ENCODE measurements at regions not wholly inside any gene's neighbourhood (a gene's known extent, or its start where the extent isn't known, plus 50 kb on each side); places are given as distances from the start of the nearest gene placed in this dataset.
A peak's percentile ranks its signal among the peaks of the same experiment; 100 is the strongest.

DNA sequence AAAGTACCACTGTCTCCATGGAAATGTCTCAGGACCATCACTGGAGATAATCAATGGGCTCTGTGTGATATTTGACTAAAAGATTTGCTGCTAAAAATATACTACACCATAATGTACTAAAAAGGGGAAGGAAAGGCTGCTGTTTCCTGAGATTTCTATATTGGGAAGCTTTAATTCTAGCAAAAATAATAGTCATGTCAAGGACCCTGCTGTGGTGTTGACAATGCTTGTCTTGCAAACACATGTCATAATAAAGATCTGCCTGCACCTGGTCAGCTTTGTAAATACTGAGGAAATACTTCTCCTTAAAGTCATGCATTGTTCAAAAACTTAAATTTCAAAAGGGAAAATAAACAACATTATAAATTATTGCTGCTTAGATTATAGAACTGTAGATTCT, 417.9 kb downstream of the GPM6A start:
- TF ChIP-seq, protein P1, sequence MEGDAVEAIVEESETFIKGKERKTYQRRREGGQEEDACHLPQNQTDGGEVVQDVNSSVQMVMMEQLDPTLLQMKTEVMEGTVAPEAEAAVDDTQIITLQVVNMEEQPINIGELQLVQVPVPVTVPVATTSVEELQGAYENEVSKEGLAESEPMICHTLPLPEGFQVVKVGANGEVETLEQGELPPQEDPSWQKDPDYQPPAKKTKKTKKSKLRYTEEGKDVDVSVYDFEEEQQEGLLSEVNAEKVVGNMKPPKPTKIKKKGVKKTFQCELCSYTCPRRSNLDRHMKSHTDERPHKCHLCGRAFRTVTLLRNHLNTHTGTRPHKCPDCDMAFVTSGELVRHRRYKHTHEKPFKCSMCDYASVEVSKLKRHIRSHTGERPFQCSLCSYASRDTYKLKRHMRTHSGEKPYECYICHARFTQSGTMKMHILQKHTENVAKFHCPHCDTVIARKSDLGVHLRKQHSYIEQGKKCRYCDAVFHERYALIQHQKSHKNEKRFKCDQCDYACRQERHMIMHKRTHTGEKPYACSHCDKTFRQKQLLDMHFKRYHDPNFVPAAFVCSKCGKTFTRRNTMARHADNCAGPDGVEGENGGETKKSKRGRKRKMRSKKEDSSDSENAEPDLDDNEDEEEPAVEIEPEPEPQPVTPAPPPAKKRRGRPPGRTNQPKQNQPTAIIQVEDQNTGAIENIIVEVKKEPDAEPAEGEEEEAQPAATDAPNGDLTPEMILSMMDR (IDR thresholded peaks at IDR 0.05; ENCODE audit: low read depth, low read length), result no peak
- H3K36me3 ChIP-seq, result no peaks in the 10 kb centered on the region
- no peak overlapping the region for H3K4me3 ChIP-seq
- no peaks in the 10 kb centered on the region for H3K27me3 ChIP-seq
- no peak overlapping the region for H3K27ac ChIP-seq
- no peaks in the 10 kb centered on the region for H3K9me3 ChIP-seq (ENCODE audit: low read depth)
- DNase-seq (ENCODE audit: low read depth in 1 of 2, low spot score in 1 of 2), result no peak
- no peaks in the 10 kb centered on the region for H3K4me1 ChIP-seq (ENCODE audit: low read depth)

DNA sequence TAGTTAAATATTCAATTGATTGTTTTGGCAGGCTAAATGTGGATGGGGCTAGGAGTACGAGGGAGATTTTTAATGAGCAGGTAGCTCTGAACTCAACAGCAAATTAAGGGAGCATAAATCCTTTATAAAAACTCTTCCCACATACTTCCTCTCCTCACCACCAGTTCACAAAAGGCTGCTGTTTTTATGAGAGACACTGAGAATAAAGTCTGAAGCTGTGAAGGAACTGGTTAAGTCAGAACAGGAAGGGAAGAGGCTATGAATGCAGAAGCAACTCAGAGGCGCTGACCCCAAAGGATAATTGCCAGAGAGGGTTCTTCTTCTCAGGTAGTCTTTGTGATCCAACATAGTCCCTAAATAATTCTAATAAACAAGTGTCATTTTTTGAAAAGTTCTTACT, 406.1 kb downstream of the GPM6A start:
- Histone ChIP-seq H3K27ac (no peak overlapping the region), H3K9me3 (ENCODE audit: low read depth) (no peaks in the 10 kb centered on the region), H3K4me3 (no peak overlapping the region), H3K27me3 (no peaks in the 10 kb centered on the region), H3K4me1 (ENCODE audit: low read depth) (no peaks in the 10 kb centered on the region), H3K36me3 (no peaks in the 10 kb centered on the region)
- DNase-seq (ENCODE audit: low read depth in 1 of 2, low spot score in 1 of 2), result no peak
- TF ChIP-seq, protein P1 (IDR thresholded peaks at IDR 0.05; ENCODE audit: low read depth, low read length), result no peak

DNA sequence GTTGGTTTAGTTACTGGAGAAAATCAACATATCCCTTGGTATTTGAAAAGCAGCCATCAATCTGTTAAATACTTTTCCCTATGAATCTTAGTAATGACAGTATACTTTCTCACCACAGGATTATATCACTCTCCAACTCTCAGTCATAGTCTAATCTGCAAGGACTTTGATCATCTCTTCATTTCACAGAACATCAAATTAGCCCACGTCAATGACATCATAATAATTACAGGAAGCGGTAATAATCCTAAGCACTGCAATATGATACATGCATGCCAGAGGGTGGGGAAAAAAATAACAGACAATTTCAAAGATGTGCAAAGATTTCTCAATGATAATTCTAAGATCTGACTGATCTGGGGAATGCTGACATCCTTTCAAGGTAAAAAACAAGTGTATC, 404.1 kb downstream of the GPM6A start:
- H3K4me1 ChIP-seq (ENCODE audit: low read depth), result no peaks in the 10 kb centered on the region
- DNase-seq (ENCODE audit: low read depth in 1 of 2, low spot score in 1 of 2), result no peak
- no peaks in the 10 kb centered on the region for H3K9me3 ChIP-seq (ENCODE audit: low read depth)
- H3K27ac ChIP-seq, result no peak overlapping the region
- no peaks in the 10 kb centered on the region for H3K36me3 ChIP-seq
- TF ChIP-seq, protein P1 (IDR thresholded peaks at IDR 0.05; ENCODE audit: low read depth, low read length), result no peak
- H3K27me3 ChIP-seq, result no peaks in the 10 kb centered on the region
- H3K4me3 ChIP-seq, result no peak overlapping the region

DNA sequence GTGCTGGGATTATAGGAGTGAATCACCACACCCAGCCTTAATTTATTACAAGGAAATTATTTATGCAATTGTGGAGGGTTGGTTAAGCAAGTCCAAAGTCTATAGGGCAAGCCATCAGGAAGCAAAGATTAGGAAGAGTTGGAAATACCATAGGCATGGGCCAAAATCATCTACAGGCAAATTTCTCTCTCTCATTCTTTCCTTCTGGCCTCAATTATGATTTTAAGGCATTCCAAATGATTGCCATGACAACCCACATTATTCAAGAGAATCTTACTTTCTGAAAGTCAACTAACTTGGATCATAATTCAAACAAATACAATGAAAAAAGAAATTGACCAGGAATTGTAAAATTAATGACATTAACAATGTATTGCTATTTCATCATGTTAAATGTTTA, 400.8 kb downstream of the GPM6A start:
- Histone ChIP-seq H3K27me3 (no peaks in the 10 kb centered on the region), H3K36me3 (no peaks in the 10 kb centered on the region), H3K4me3 (no peak overlapping the region), H3K9me3 (ENCODE audit: low read depth) (no peaks in the 10 kb centered on the region), H3K27ac (no peak overlapping the region), H3K4me1 (ENCODE audit: low read depth) (no peaks in the 10 kb centered on the region)
- DNase-seq (ENCODE audit: low read depth in 1 of 2, low spot score in 1 of 2), result no peak
- TF ChIP-seq, protein P1 (IDR thresholded peaks at IDR 0.05; ENCODE audit: low read depth, low read length), result no peak

DNA sequence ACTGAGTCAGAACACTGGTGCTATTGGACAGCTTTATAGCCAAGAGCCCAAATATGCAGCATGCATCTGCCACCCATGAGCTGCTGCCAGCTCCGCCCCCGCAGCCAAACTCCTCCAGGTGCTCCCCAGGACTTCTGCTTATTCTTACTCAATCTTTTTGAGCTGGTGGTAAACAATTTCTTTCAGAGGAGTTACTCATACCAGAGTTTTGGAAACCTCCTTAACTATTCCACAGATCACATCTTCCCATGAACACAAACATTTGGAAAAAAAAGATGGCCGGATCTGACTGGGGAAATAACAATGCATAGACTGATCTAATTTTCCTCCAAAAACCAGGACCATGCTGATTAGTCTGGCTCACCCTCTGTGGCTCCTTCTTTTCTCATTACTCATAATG, 399.9 kb downstream of the GPM6A start:
- Histone ChIP-seq H3K27ac (no peak overlapping the region), H3K4me1 (ENCODE audit: low read depth) (no peaks in the 10 kb centered on the region), H3K27me3 (no peaks in the 10 kb centered on the region), H3K36me3 (no peaks in the 10 kb centered on the region), H3K4me3 (no peak overlapping the region), H3K9me3 (ENCODE audit: low read depth) (no peaks in the 10 kb centered on the region)
- no peak for DNase-seq (ENCODE audit: low read depth in 1 of 2, low spot score in 1 of 2)
- TF ChIP-seq, protein P1 (IDR thresholded peaks at IDR 0.05; ENCODE audit: low read depth, low read length), result no peak

DNA sequence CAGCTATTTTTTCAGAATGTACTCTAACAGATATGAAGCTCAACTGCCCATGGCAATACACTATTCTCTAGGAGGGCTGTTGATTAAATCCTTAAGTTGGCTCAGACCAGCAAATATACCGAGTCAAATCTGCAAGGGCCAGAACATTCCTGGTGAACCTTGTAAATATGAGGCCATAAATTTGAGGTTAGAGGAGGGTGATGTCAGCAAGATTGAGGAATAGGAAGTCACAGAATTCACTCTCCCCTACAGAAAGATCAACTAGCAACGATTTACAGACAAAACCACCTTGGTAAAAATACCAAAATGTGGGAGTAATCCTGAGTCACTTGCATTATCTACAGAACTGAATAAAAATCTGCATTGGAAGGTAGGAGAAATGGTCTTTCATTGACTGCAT, 399.3 kb downstream of the GPM6A start:
- H3K27me3 ChIP-seq, result no peaks in the 10 kb centered on the region
- no peaks in the 10 kb centered on the region for H3K36me3 ChIP-seq
- H3K27ac ChIP-seq, result no peak overlapping the region
- DNase-seq (ENCODE audit: low read depth in 1 of 2, low spot score in 1 of 2), result peak in 1 of 2 donors; percentile 24
- H3K4me3 ChIP-seq, result no peak overlapping the region
- no peaks in the 10 kb centered on the region for H3K9me3 ChIP-seq (ENCODE audit: low read depth)
- TF ChIP-seq, protein P1 (IDR thresholded peaks at IDR 0.05; ENCODE audit: low read depth, low read length), result no peak
- no peaks in the 10 kb centered on the region for H3K4me1 ChIP-seq (ENCODE audit: low read depth)
